ENCODE measurements at regions not wholly inside any gene's neighbourhood (a gene's known extent, or its start where the extent isn't known, plus 50 kb on each side); places are given as distances from the start of the nearest gene placed in this dataset.

- TF ChIP-seq CTCF (IDR thresholded peaks at IDR 0.05), result no peak
- no peak for TF ChIP-seq POLR2A (IDR thresholded peaks at IDR 0.05)
- TF ChIP-seq POLR2AphosphoS5 (IDR thresholded peaks at IDR 0.05), result no peak
Measured at GRCh38 chr1:83765125-83765524, 233.8 kb downstream of the TTLL7 start.
